ENCODE measurements at regions not wholly inside any gene's neighbourhood (a gene's known extent, or its start where the extent isn't known, plus 50 kb on each side); places are given as distances from the start of the nearest gene placed in this dataset.

GRCh38 chr6:74518035-74518434 is 687.8 kb downstream of the COL12A1 start:
- intact Hi-C loops (cut with DNase I; ENCODE audit: low total_unique reads), result no loop called here
- 45 to 71% (median 60%) methylated on average over 1 of the region's 1 CpG for WGBS, 5 donors
- TF ChIP-seq POLR2AphosphoS5 (IDR thresholded peaks at IDR 0.05) (no peak), CTCF (IDR thresholded peaks at IDR 0.05 in 8 of 11, conservative IDR thresholded peaks at IDR 0.05 in 3 of 11) (no peak), POLR2A (IDR thresholded peaks at IDR 0.05) (no peak)

GRCh38 chr6:74510878-74511277 is 695.0 kb downstream of the COL12A1 start:
- intact Hi-C loops (cut with DNase I; ENCODE audit: low total_unique reads), result no loop called here
- Histone ChIP-seq H3K27ac (no peak overlapping the region), H3K4me1 (no peaks in the 10 kb centered on the region), H3K36me3 (no peaks in the 10 kb centered on the region), H3K9me3 (peaks cover 4 to 68% (median 44%) of the 10 kb centered on the region in 8 donors), H3K27me3 (replicated peaks in 1 of 7) (no peaks in the 10 kb centered on the region), H3K4me3 (no peak overlapping the region)
- no peak for TF ChIP-seq POLR2AphosphoS5 (IDR thresholded peaks at IDR 0.05)
- TF ChIP-seq CTCF (IDR thresholded peaks at IDR 0.05 in 8 of 11, conservative IDR thresholded peaks at IDR 0.05 in 3 of 11), result no peak
- no peak for TF ChIP-seq POLR2A (IDR thresholded peaks at IDR 0.05)
- no peak for DNase-seq
- WGBS, 5 donors, result 88 to 97% (median 90%) methylated on average over 3 of the region's 3 CpGs

More at GRCh38 chr6:74518035-74518434, 687.8 kb downstream of the COL12A1 start:
- Histone ChIP-seq H3K27me3 (replicated peaks in 1 of 7) (no peaks in the 10 kb centered on the region), H3K27ac (no peak overlapping the region), H3K4me1 (no peaks in the 10 kb centered on the region), H3K36me3 (no peaks in the 10 kb centered on the region), H3K9me3 (peaks cover 0 to 24% (median 18%) of the 10 kb centered on the region in 8 donors), H3K4me3 (no peak overlapping the region)
- no peak for DNase-seq

GRCh38 chr6:74507649-74508048 is 698.2 kb downstream of the COL12A1 start:
- intact Hi-C loops (cut with DNase I; ENCODE audit: low total_unique reads), result no loop called here
- DNase-seq, result no peak
- peaks cover 9 to 74% (median 56%) of the 10 kb centered on the region in 8 donors for H3K9me3 ChIP-seq
- H3K36me3 ChIP-seq, result no peaks in the 10 kb centered on the region
- no peaks in the 10 kb centered on the region for H3K4me1 ChIP-seq
- H3K27ac ChIP-seq, result no peak overlapping the region
- no peak for TF ChIP-seq CTCF (IDR thresholded peaks at IDR 0.05 in 8 of 11, conservative IDR thresholded peaks at IDR 0.05 in 3 of 11)
- H3K27me3 ChIP-seq (replicated peaks in 1 of 7), result no peaks in the 10 kb centered on the region
- H3K4me3 ChIP-seq, result no peak overlapping the region
- 53 to 82% (median 81%) methylated on average over 1 of the region's 1 CpG for WGBS, 5 donors

- Histone ChIP-seq H3K27me3 (replicated peaks in 1 of 7) (no peaks in the 10 kb centered on the region), H3K9me3 (peaks cover 9 to 66% (median 47%) of the 10 kb centered on the region in 8 donors), H3K27ac (no peak overlapping the region), H3K4me1 (no peaks in the 10 kb centered on the region), H3K4me3 (no peak overlapping the region), H3K36me3 (no peaks in the 10 kb centered on the region)
- 65 to 86% (median 80%) methylated on average over 1 of the region's 1 CpG for WGBS, 5 donors
- intact Hi-C loops (cut with DNase I; ENCODE audit: low total_unique reads), result no loop called here
- TF ChIP-seq CTCF (IDR thresholded peaks at IDR 0.05 in 8 of 11, conservative IDR thresholded peaks at IDR 0.05 in 3 of 11) (no peak), POLR2A (IDR thresholded peaks at IDR 0.05) (no peak), POLR2AphosphoS5 (IDR thresholded peaks at IDR 0.05) (no peak)
- no peak for DNase-seq
Observed at GRCh38 chr6:74505391-74505790, 700.5 kb downstream of the COL12A1 start.
